NCI-H774 (cell line): ENCODE measurements at regions not wholly inside any gene's neighbourhood (a gene's known extent, or its start where the extent isn't known, plus 50 kb on each side); places are given as distances from the start of the nearest gene placed in this dataset.
"Not testable (repeated sequence)": the region's sequence is repeated elsewhere in the genome, so short reads cannot be mapped to it uniquely, and the experiment has no call there.

Experiments
- DNase-seq: peaks from one replicate; lab custom pipeline; 2025; lab: John Stamatoyannopoulos, UW

DNA sequence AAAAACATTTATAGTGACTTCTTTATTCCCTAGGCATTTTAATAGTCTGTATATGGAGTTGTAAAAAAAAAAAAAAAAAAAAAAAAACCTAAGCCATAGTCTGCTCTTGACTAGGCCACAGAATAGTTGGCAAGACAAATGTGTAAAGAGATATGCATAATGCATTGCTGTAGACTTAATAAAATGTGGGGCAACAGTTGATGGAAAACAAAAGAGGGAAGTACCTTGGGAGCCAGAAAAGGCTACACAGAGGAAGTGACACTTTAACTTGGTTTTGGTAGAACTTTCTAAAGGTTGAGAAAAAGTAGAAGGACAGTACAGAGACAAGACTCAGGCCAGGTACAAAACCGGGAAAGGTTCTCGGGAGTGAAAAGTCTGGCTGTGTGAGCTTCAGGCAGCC is 802.9 kb upstream of the ADAMTS5 start:
- no peak for DNase-seq

GRCh38 chr21:27768046-27768637 is 801.3 kb upstream of the ADAMTS5 start:
- DNase-seq = not testable (repeated sequence)

- DNase-seq = no peak
These were observed 797.2 kb upstream of the ADAMTS5 start for GRCh38 chr21:27764056-27764455.

- DNase-seq = no peak
These were observed 794.7 kb upstream of the ADAMTS5 start for GRCh38 chr21:27761623-27762022.

- DNase-seq = no peak
These were observed 792.9 kb upstream of the ADAMTS5 start for GRCh38 chr21:27759820-27760219.

DNA sequence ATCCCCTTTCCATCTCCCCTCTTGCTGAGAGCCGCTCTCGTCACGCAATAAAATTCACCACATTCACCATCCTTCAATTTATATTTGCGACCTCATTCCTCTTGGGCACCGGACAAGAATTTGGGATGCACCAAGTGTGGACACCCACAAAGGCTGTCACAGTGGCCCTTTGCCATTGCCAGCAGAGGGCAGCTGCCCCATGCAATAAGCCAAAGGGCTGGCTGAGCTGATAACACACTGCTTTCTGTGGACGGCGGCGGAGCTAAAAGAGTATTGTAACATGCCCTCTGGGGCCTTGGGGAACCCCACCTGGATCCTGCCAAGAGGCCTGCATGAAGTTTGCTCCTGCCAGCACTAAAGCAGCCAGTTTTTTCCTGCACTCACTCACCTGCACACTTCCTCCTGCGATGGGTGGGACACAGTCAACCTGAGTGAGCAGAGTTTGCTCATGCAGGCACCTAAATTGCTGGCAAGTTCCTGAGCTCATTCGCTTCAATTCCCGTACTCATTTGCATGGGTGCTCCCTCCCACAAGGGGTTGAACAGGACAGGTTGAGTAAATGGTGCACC is 792.3 kb upstream of the ADAMTS5 start:
- no peak for DNase-seq

- DNase-seq = no peak
These were observed 789.3 kb upstream of the ADAMTS5 start for GRCh38 chr21:27756191-27756590.

- no peak for DNase-seq
These were observed 777.2 kb upstream of the ADAMTS5 start for GRCh38 chr21:27743971-27744564.

DNA sequence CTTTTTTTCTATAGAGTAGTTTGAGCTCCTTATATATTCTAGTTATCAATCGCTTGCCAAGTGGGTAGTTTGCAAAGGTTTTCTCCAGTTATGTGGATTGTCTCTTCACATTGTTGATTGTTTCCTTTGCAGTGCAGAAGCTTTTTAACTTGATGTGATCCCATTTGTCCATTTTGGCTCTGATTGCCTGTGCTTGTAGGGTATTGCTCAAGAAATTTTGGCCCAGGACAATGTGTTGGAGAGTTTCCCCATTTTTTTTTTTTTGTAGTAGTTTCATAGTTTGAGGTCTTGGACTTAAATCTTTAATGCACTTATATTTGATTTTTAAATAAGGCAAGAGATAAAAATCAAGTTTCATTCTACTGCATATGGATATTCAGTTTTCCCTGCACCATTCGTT is 774.8 kb upstream of the ADAMTS5 start:
- DNase-seq = no peak

- DNase-seq = no peak
These were observed 773.2 kb upstream of the ADAMTS5 start for GRCh38 chr21:27740084-27740483.

DNA sequence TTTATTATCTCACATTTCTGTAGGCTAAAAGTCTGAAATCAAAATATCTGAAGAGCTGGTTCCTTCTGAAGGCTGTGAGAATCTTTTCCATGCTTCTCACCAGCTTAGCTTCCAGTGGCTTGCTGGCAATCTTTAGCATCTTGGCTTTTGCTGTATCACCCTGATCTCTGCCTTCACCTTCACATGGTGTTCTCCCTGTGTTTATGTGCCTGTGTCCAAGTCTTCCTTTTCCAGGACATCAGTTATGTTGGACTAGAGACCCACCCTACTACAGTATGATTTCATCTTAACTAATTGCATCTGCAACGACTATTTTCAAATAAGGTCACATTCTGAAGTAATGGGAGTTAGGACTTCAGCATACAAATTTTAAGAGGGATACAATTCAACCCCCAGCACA is 772.3 kb upstream of the ADAMTS5 start:
- no peak for DNase-seq

- no peak for DNase-seq
These were observed 768.8 kb upstream of the ADAMTS5 start for GRCh38 chr21:27735699-27736098.

DNA sequence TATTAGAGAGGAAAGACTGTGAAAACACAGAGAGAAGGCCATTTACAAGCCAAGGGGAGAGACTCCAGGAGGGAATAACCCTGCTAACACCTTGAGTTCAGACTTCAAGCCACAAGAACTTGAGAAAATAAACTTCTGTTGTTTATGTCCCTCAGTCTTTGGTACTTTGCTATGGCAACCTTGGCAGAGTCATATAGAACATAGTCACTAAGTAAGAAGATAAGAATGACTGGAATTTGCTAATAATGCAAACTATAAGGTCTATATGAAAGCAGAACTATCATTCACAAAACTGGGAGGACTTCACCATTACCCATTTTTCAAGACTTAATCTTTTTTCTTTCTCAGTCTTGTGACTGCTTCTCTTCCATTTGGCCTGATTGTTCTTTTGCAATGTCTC is 767.3 kb upstream of the ADAMTS5 start:
- no peak for DNase-seq

GRCh38 chr21:27725916-27726315 is 759.0 kb upstream of the ADAMTS5 start:
- DNase-seq = no peak

DNA sequence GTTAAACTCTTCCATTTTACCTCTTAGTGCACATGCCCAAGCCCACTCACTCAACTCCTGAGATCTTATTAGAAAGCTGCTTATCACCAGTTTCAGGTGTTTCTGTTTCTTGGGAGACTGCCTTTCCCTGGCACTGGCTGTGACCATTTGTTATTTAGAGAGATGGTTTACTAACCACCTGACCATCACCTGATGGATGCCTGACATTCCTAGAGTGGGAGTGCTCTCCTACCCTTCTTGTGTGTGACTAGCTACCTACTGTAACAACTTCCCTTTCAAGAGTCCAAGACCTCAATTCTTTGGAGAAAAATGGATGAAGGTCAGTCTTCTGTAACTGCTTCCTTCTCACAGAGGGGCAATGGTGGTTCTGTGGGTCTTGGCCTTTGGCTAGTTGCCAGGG is 755.2 kb upstream of the ADAMTS5 start:
- no peak for DNase-seq

DNA sequence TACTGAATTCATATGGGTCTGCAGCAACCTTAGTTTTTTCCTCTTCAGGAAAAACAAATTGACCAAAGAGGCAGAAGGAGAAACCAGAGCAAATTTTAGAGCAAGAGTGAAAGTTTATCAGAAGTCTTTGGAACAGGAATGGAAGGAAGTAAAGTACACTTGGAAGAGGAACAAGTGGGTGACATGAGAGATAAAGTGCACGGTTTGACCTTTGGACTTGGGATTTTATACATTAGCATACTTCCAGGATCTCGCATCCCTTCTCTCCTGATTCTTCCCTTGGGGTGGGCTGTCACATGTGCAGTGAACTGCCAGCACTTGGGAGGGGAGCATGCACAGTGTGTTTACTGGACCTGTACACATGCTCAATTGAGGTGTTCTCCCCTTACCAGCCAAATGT is 754.8 kb upstream of the ADAMTS5 start:
- DNase-seq = no peak

DNA sequence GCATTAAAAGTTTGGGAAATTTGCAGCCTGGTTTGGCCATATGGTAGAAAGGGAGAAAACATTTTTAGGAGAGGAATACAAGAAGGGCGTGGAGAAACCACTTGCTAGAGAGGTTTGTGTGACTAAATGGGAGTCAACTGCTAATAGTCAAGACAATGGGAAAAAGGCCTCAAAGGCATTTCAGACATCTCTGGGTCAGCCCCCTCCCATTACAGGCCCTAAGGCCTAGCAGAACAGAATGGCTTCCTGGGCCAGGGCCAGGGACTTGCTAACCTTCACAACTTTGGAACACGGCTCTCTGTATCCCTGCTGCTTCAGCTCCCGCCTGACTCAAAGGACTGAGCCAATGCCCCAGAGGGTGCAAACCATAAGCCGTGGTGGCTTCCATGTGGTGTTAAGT is 752.3 kb upstream of the ADAMTS5 start:
- DNase-seq = no peak

DNA sequence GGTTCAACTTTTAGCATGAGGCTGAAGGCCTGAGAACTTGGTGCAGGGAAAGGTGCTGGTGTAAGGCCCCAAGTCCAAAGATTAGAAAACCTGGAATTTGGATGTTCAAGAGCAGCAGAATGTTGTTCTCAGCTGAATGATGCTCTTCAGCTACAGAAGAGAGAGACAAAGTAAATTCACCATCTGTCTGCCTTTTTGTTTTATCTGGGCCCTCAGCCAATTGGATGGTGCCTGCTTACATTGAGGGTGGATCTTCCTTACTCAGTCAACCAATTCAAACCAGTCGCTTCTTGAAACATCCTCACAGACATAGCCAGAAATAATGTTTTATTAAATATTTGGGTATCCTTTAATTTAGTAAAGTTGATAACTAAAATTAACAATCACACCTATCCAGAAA is 748.2 kb upstream of the ADAMTS5 start:
- DNase-seq = no peak

DNA sequence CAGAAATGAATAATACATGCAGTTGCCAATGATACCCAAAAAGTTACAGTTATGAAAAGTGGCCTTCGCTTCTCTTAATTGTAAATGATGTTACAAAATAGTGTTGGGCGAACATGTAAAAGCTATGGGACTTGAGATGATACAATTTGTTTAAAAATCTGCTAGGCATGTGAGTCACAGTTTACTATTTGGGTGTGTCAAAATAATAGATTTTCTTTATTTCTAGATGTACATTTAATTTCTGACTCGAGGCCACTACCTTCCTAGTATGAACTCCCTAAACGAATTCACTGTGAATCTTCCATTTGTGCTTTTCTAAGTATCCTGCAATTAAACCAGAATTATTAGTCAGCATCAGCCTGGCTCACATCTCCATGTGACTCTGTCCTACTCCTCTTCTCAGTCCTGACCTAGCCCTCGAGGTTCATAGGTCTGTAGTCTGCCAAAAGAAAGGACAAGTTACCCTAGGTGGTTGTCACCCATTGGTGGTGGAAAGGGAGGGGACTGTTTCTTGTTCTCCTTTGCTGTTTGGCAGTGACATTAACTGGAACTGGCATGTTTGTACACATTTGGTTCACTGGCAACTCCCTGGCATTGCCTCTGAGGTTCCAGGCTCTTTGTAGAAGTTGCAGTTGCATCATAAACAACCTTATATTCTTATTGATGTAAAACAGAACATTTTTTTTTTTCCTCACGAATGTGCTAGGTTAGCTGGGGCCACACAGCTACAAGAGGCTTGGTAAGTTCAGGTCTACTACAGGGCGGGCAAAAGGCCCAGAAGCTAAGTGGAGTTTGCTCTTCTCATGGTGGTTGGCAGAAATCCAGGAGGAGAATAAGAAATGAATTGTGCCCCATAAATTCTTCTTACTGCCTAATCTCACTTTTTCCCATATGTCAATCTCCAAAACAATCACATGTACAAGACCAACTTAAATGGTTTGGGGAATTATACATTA is 746.5 kb upstream of the ADAMTS5 start:
- DNase-seq = no peak

- DNase-seq = no peak
These were observed 737.8 kb upstream of the ADAMTS5 start for GRCh38 chr21:27704567-27705166.

DNA sequence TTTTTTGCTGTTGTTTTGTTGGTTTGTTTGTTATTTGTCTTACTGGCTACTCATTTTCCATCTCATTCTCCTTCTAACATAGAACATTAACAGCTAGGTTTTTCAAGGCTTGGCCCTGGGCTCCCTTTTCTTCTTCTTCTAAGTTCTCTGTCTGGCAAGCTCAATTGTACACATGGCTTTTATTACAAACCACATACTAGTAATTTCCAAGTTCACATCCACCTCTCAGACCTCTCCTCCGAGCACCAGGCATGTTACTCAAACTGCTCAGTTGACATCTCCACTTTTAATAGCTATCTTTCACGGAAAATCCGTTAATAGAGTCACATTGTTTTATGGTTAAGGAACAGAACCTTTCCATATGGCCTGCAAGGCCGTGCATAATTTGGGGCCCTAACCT is 736.9 kb upstream of the ADAMTS5 start:
- no peak for DNase-seq

DNA sequence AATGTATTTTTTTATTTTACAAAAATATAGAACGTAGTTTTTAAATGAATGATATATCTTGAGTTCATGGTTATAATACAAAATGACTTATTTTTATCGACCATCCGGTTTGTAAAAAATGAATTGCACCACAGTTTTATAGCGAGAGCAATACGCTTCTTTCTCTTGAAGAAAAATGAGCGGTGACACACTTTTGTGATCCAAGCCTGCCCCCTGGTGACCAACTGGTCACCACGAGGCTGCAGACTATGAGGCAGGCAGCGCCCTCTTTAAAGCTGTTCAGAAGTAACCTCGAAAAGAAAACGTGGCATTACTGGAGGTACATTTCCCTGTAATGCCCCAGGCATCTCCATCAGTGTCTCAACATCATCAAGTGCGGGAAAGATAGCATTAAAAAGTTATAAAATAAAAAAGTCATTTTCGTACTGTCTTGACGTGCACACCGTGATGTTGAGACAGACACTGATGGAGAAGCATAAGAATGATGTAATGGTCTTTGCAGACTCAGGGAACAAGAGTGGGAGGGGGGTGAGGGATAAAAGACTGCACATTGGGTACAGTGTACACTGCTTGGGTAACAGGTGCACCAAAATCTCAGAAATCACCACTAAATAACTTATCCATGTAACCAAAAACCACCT is 734.2 kb upstream of the ADAMTS5 start:
- DNase-seq = peak; percentile 74
